GM21723 (cell line): ENCODE measurements at regions not wholly inside any gene's neighbourhood (a gene's known extent, or its start where the extent isn't known, plus 50 kb on each side); places are given as distances from the start of the nearest gene placed in this dataset.

Experiments used
- ATAC-seq: cut with Tn5 transposase; IDR thresholded peaks from one replicate; pipeline ENCODE4 v1.9.1; 2021; ENCODE audit warnings: mild to moderate bottlenecking, moderate library complexity; ENCODE audit not compliant: unreplicated experiment

- ATAC-seq = no peak
Observed at GRCh38 chr21:43348801-43349261, 78.1 kb downstream of the SIK1 start.

- no peak for ATAC-seq
Observed at GRCh38 chr21:43348170-43348766, 78.7 kb downstream of the SIK1 start.

GRCh38 chr21:43347461-43348169 lies 79.3 kb downstream of the SIK1 start:
- ATAC-seq = no peak

- no peak for ATAC-seq
Observed at GRCh38 chr21:43346551-43346950, 80.4 kb downstream of the SIK1 start.

DNA sequence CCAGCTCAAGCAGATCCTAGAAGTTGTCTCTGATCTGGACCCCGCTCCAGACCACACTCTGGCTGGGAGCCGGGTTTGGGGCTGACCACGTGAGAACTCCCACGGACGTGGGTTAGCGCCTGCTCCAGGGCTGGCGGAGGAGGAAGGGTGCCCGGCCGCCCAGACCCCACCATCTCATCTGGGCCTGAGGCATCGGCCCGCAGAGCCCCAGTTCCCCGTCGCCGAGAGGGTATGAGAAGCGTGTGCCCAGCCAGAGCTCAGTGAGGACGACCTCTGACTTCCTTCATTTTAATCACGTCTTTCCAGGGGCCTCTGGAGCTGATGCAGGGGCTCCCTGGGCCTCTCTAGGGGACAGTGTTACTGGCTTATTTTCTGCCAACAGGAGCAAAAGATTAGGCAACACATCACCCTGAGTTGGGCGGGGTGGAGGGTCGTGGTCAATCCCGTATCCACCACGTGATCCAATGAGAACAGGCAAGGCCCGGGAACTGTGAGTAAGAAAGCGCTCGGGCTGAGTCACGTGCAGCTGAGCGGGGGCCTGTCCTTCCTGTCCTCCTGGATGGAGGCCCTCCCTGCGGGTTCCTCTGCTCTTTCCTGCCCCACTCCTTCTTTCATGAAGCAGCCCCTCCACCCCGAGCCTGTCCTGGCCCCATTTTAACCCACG lies 81.1 kb downstream of the SIK1 start:
- ATAC-seq = no peak

GRCh38 chr21:43345046-43345745 lies 81.7 kb downstream of the SIK1 start:
- ATAC-seq = no peak

DNA sequence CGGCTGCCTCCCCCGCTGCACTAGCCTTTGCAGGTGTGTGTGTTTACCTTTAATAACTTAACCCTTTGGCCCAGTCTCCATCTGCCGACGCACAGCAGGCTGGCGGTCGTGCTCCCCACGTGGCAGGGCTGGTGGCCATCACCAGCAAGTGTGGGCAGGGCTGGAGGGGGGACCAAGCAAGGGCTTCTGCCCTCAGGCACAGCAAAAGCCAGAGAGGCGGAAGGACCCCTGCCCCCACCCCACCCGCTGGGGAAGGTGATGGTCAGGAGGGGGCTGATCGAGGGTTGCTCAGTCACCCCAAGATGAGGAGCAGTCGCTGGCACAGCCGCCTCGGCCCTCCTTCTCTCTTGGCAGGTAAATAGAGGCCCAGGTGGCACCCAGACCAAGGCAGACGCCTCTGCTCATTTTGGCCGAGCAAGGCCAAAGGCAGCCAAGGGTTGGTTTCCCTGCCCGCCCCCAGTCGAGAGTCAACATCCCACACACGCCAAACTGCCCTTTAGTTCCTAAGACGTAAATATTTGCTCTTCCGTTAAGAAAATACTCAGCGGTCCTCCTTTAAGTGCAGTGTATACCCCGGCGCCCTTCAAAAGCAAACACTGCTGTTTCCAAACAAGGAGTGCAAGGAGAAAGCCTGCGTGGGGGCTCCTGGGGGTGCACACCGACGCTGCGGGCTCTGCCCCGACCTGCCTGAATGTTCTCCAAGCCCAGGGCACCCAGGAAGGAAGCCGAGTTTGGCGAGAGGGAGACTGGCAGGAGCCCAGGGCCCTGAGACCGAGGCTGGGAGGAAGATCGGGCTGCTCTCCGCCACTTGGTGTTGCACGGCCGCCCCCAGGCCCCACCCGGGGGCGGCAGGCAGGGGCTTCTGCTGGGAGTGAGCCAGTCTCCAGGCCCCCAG lies 82.7 kb downstream of the SIK1 start:
- no peak for ATAC-seq

DNA sequence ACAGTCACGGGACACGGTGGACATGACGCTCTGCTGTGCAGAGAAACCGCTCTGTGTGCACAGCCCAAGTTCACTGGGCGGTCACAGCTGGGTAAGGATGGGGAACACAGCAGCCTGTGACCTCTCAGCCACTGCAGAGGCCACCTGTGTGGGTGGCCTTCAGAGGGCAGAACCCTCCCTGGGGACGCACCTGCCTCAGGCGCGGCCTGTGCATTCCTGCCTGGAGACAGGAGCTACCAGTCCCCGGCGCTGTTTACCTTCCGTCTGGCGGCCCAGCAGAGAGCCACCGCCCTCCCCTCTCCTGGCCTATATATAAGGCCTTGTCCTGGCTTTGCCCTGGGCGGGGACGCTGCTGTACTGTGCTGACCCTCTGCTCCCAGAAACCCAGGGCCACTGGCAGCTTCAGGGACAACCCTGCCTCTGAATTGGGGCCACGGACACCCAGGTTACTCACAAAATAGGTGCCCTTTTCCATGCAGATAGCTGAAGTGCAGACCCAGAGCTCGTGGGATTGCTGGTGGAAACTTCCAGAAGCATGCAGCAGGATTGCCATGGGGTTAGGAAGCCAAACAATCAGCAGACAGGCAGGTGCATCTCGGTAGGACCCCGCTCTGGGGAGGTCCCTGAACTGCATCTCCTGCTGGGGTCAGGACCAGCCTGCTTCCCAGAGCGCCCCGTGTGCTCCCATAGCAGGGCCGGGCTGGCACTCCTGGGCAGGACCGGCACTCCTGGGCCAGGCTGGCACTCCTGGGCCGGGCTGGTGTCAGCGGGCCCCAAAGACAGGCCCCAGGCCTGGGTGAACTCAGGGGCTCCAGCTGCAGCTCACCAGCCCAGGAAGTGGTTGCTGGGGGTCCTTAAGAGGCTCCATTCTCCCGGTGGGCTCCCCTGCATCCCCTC lies 83.6 kb downstream of the SIK1 start:
- no peak for ATAC-seq

DNA sequence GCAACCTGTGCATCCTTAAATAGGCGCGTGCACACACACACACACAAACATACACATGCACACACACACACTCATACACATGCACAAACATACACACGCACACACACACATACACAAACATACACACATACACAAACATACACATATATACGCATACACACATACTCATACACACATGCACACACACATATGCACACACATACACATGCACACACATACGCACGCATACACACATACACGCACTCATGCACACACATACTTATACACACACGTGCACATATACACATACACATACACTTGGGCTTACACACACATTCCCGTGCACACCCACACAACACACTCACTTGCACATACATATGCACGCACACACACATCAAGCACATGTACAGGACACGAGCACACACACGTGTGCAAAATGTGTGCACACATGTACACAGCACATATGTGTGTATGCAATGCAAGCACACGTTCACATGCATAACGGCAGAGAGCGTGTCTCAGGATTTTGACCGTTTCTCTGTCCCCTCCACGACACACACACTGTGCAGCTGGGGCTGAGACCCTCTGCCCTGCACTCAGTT lies 84.5 kb downstream of the SIK1 start:
- no peak for ATAC-seq

DNA sequence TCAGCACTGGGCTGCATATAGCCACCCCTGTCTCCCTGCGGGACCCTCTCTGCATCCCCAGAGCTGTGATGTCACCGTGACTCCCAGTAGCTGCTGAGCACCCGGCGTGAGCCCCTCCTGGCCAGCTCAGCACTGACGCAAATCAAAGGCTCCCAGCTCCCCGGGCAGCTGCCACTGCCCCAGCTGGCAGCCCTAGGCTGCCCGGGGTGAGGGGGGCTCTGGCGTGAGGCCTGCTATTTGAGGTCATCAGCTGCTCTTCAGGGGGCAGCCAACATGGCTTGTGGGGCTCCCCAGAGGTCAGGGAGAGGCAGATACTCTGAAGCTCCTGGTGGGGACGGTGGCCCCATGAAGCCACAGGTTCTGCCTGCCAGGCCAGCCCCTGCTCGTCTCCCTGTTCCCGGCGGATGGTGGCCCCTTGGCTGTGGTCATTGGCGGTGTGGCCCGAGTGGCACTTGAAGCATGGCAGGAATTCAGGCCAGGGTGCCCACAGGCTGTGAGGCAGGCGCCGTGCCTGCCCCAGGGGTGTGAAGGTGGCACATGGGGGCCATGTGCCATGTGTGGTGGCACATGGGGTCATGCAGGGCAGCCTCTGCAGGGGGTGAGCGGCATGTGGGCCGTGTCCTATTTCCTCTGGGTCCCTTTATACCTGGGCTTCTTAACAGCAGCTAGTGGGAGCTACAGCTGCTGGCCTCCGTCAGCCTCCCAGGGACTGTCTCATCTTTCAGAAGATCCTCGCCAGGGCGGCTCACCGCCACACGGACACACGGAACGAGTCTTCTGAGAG lies 85.4 kb downstream of the SIK1 start:
- ATAC-seq = no peak

GRCh38 chr21:43340491-43341377 lies 86.2 kb downstream of the SIK1 start:
- no peak for ATAC-seq

- no peak for ATAC-seq
Observed at GRCh38 chr21:43339668-43340067, 87.3 kb downstream of the SIK1 start.

GRCh38 chr21:43338951-43339350 lies 88.0 kb downstream of the SIK1 start:
- no peak for ATAC-seq

DNA sequence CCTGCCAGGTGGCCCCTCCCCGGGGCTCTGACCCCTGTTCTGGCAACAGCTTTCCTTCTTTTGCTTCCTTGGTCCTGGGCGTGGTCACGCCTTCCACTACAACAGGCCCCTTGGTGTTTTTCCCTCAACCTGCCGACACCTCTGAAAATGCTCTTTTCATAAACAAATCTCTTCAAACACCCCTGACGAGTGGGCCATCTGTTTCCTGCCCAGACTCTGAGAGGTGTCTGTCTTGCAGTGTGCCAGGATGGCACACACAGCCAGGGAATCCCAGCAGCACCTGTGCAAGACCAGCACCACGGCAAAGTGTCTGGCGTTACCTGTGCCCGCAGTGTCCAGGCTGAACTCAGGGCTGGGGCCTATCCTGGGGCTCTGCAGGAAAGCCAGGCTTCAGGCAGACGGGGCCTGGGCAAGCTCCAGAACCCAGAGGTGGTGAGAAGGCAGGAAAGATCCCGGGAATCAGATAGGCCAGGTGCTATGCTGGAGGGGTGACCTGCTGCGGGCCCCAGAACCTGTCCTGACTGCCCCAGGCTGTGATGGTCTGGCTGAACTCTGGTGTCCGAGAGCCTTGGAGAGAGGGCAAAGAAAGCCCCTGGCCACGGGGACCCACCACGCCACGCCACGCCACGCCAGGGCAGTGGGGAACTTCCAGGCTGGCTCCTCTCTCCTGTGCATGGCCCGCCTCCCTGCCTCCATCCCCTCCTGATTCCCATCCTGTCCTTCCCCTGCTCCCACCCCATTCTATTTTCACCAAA lies 88.9 kb downstream of the SIK1 start:
- no peak for ATAC-seq

DNA sequence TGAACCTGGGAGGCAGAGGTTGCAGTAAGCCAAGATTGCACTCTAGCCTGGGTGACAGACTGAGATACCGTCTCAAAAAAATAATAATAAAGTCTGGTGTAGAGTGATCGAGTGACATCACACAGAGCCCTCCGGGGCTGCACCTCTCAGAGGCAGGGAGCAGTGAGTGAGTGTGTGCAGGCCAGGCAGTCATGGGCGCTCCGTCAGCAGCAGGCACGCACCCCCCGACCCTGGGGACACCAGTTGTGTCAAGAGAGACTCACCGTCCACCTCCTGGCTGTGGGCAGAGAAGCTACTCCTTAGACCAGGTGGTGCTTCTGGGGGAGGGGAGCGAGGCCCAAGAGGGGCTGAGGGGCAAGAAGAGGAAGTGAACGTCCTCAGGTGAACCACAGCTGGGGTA lies 91.8 kb downstream of the SIK1 start:
- no peak for ATAC-seq

- no peak for ATAC-seq
Observed at GRCh38 chr21:43334214-43334958, 92.5 kb downstream of the SIK1 start.
